Heart left ventricle (tissue), 13 donors: ENCODE measurements at regions not wholly inside any gene's neighbourhood (a gene's known extent, or its start where the extent isn't known, plus 50 kb on each side); places are given as distances from the start of the nearest gene placed in this dataset.

Experiments used
- CTCF ChIP-seq, 12 donors: fragments of 200-600 bp; sonication (generic) in 4 of 12; IDR thresholded peaks; one replicate each; pipeline versions ENCODE4 v1.5.0 to v1.8.0; 2018 to 2022; ENCODE audit warnings: antibody characterized with exemption in 12 of 12, mild to moderate bottlenecking in 5 of 12
- POLR2A ChIP-seq, 2 donors: fragments of 450-650 bp; IDR thresholded peaks; one replicate each; pipeline ENCODE4 v1.6.1; 2017; ENCODE audit warnings: antibody characterized with exemption in 2 of 2, mild to moderate bottlenecking in 2 of 2, moderate library complexity in 2 of 2
- donor health status: ischemic (EF 13 %, LVEDD 7.1; RV severe dilation, severe dysfunction).
- donor health status: DM: no; HTN: yes; CAD: no.
- donor health status: DM: no; HTN: no; CAD: no.
- donor health status: ischemic (EF 25% LVEDD 6.9; RV normal size, moderate dysfunction).
- donor health status: ischemic (EF 25% LVEDD 5.7; RV mildly dilated, moderate dysfunction).
- donor health status: ischemic (EF 35%, LVEDD 5.7; RV mildly dilated, moderate dysfunction).
- donor health status: nonischemic (EF 11% LVEDD 7.7; RV severe dilation, severe dysfunction).
- donor health status: DM: yes; HTN: yes; CAD: no.
- donor health status: PGD.
- donor health status: ischemic (EF 29% LVEDD 5.4; RV normal size, mild dysfunction).
- donor health status: nonischemic (EF 23%, LVEDD 6.1; RV moderate dilation, normal function).

- TF ChIP-seq CTCF (IDR thresholded peaks at IDR 0.05) (no peak), POLR2A (IDR thresholded peaks at IDR 0.05) (no peak)
Measured at GRCh38 chr4:123481717-123482116, 85.1 kb downstream of the SPRY1 start.
